ENCODE measurements at regions not wholly inside any gene's neighbourhood (a gene's known extent, or its start where the extent isn't known, plus 50 kb on each side); places are given as distances from the start of the nearest gene placed in this dataset.

GRCh38 chr2:239788576-239789098 is 236.5 kb downstream of the NDUFA10 start:
- TF ChIP-seq CTCF (IDR thresholded peaks at IDR 0.05): no peak
- TF ChIP-seq POLR2A (IDR thresholded peaks at IDR 0.05): no peak
